HG03139 (cell line): ENCODE measurements at regions not wholly inside any gene's neighbourhood (a gene's known extent, or its start where the extent isn't known, plus 50 kb on each side); places are given as distances from the start of the nearest gene placed in this dataset.
"Not testable (repeated sequence)": the region's sequence is repeated elsewhere in the genome, so short reads cannot be mapped to it uniquely, and the experiment has no call there.

Experiments used
- ATAC-seq: cut with Tn5 transposase; IDR thresholded peaks from one replicate; pipeline ENCODE4 v1.9.1; 2021; ENCODE audit not compliant: unreplicated experiment

- ATAC-seq, result not testable (repeated sequence)
Observed at GRCh38 chr15:91655563-91656290, 197.8 kb upstream of the SLCO3A1 start.

GRCh38 chr15:91660174-91660649 lies 193.3 kb upstream of the SLCO3A1 start:
- no peak for ATAC-seq

- no peak for ATAC-seq
Observed at GRCh38 chr15:91664224-91664836, 189.2 kb upstream of the SLCO3A1 start.

- ATAC-seq, result no peak
Observed at GRCh38 chr15:91665212-91665611, 188.3 kb upstream of the SLCO3A1 start.

- no peak for ATAC-seq
Observed at GRCh38 chr15:91668370-91668769, 185.1 kb upstream of the SLCO3A1 start.

- no peak for ATAC-seq
Observed at GRCh38 chr15:91670108-91670507, 183.4 kb upstream of the SLCO3A1 start.

GRCh38 chr15:91678003-91678402 lies 175.5 kb upstream of the SLCO3A1 start:
- ATAC-seq, result no peak

- no peak for ATAC-seq
Observed at GRCh38 chr15:91679447-91679846, 174.1 kb upstream of the SLCO3A1 start.

GRCh38 chr15:91685436-91685835 lies 168.1 kb upstream of the SLCO3A1 start:
- no peak for ATAC-seq

GRCh38 chr15:91688811-91689210 lies 164.7 kb upstream of the SLCO3A1 start:
- no peak for ATAC-seq

- no peak for ATAC-seq
Observed at GRCh38 chr15:91689377-91689776, 164.1 kb upstream of the SLCO3A1 start.

- ATAC-seq, result no peak
Observed at GRCh38 chr15:91692596-91692995, 160.9 kb upstream of the SLCO3A1 start.

GRCh38 chr15:91694131-91694830 lies 159.2 kb upstream of the SLCO3A1 start:
- ATAC-seq, result no peak

GRCh38 chr15:91694831-91695210 lies 158.7 kb upstream of the SLCO3A1 start:
- no peak for ATAC-seq

- no peak for ATAC-seq
Observed at GRCh38 chr15:91695799-91696198, 157.7 kb upstream of the SLCO3A1 start.

GRCh38 chr15:91696981-91697380 lies 156.5 kb upstream of the SLCO3A1 start:
- ATAC-seq, result no peak

GRCh38 chr15:91698241-91698640 lies 155.3 kb upstream of the SLCO3A1 start:
- no peak for ATAC-seq

GRCh38 chr15:91699741-91700140 lies 153.8 kb upstream of the SLCO3A1 start:
- no peak for ATAC-seq

GRCh38 chr15:91703274-91703673 lies 150.2 kb upstream of the SLCO3A1 start:
- ATAC-seq, result no peak

- ATAC-seq, result no peak
Observed at GRCh38 chr15:91704343-91704742, 149.2 kb upstream of the SLCO3A1 start.

- ATAC-seq, result peak; percentile 73
Observed at GRCh38 chr15:91706322-91707032, 147.0 kb upstream of the SLCO3A1 start.
